ENCODE measurements at regions not wholly inside any gene's neighbourhood (a gene's known extent, or its start where the extent isn't known, plus 50 kb on each side); places are given as distances from the start of the nearest gene placed in this dataset.
"Not testable (repeated sequence)": the region's sequence is repeated elsewhere in the genome, so short reads cannot be mapped to it uniquely, and the experiment has no call there.

DNA sequence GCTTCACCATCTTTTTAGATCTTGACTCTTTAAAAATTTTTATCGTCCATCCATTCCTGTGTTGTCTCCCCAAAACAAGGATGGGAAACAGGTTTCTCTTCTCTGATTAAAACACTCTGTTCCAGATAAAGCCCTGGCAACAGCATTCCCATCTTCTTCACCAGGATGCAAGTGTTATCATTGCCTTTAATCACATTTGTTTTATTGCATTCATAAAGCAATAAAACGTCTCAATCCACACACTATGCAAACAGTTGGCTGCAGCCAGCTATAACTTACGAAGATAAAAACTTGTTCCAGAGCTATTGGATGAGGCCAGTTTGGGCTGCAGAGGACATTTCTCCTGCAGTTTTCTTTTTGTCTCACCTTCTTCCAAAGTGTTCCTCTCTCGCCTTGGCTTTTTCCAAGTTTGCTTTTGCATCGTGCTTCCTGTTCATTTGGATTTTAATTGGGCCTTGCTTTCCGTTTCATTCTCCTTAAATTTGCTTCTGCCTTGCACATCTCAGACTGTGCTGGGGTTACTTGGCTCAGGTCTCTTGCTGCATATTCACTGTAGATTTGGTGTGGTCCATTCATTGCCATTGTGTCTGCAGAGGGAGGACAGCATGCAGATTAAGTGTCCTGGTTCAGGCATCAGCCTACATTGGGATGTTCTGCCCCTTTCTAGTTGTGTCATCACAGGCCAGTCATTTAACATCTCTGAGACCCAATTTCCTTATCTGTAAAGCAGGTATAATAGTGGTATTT, 136.5 kb upstream of the LIFR start:
- H3K4me3 ChIP-seq (ENCODE audit: low read depth, low read length) = no peak overlapping the region
- in situ Hi-C loops (cut with HindIII; ENCODE audit: low pct_ligation_motif_present, low sequenced_read_pairs) = no loop called here
- H3K36me3 ChIP-seq (replicated peaks) = no peaks in the 10 kb centered on the region
- TF ChIP-seq, protein P1, sequence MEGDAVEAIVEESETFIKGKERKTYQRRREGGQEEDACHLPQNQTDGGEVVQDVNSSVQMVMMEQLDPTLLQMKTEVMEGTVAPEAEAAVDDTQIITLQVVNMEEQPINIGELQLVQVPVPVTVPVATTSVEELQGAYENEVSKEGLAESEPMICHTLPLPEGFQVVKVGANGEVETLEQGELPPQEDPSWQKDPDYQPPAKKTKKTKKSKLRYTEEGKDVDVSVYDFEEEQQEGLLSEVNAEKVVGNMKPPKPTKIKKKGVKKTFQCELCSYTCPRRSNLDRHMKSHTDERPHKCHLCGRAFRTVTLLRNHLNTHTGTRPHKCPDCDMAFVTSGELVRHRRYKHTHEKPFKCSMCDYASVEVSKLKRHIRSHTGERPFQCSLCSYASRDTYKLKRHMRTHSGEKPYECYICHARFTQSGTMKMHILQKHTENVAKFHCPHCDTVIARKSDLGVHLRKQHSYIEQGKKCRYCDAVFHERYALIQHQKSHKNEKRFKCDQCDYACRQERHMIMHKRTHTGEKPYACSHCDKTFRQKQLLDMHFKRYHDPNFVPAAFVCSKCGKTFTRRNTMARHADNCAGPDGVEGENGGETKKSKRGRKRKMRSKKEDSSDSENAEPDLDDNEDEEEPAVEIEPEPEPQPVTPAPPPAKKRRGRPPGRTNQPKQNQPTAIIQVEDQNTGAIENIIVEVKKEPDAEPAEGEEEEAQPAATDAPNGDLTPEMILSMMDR (IDR thresholded peaks at IDR 0.05; ENCODE audit: low read depth, low read length, missing control alignments) = no peak
- no peak for DNase-seq
- no peak overlapping the region for H3K27ac ChIP-seq
- H3K27me3 ChIP-seq (replicated peaks) = no peaks in the 10 kb centered on the region

DNA sequence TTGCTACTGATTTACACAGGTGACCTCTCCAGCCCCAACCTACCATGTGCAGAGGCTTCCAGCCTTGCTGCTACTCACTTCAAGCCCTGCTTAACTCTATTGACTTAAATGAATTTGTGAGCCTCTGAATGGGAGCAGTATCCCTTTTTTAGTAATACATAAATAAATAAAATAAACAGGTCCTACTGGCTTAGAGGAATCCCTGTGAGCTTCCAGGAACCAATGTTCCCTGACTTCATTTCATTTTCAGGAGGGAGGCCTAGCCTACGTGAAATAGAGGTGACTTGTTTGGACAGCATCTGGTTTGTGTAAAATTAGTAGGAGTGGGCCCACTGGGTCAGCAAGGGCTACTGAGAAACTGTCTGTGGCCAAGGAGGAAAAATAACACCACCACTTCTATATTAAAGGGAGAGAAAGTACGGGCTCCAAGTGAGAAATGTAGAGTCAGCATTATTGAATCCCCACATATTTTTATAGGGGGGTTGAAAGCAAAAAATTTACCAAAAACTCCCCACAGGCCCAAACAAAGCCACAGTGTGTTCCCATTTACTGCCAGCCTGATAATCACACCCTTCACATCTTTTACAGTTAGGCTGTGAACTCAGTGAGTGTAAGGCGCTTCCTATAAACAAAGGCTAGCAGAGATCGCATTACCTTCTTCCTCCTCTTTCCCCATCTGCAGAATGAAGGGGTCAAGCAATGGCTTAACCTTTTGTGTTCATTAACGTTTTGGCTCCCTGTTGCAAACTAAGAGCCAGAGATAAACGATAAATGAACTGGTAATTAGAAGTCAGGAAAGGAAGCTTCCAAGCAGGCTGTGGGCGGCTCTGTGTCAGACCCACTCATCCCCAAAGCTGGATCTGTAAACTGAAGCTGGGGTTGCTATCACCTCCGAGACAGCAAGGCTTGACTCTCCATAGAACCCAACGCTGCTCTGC, 138.8 kb upstream of the LIFR start:
- H3K27ac ChIP-seq = no peak overlapping the region
- TF ChIP-seq, protein P1 (IDR thresholded peaks at IDR 0.05; ENCODE audit: low read depth, low read length, missing control alignments) = no peak
- no peak overlapping the region for H3K4me3 ChIP-seq (ENCODE audit: low read depth, low read length)
- no peaks in the 10 kb centered on the region for H3K36me3 ChIP-seq (replicated peaks)
- DNase-seq = no peak
- in situ Hi-C loops (cut with HindIII; ENCODE audit: low pct_ligation_motif_present, low sequenced_read_pairs) = no loop called here
- H3K27me3 ChIP-seq (replicated peaks) = no peaks in the 10 kb centered on the region

DNA sequence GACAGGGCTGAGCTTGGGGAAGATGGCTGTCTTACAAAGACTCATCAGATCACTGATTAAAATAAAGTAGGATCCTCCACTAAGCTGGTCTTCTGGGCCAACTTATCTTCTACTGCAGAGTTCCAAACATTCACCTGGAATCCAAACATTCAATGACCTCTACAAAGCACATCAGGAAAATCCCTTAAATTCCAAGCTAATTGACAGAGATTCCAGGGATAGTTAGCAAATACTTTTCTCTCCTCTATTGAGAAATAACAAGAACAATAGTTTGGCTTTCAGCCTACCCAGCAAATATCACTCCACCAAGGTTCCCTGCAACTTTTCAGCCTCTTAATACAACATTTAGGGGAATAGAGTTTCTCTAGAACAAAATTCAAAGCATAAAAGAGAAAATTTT, 140.6 kb upstream of the LIFR start:
- no peak for DNase-seq
- TF ChIP-seq, protein P1 (IDR thresholded peaks at IDR 0.05; ENCODE audit: low read depth, low read length, missing control alignments) = no peak
- Histone ChIP-seq H3K36me3 (replicated peaks) (no peaks in the 10 kb centered on the region), H3K27ac (no peak overlapping the region), H3K27me3 (replicated peaks) (no peaks in the 10 kb centered on the region), H3K4me3 (ENCODE audit: low read depth, low read length) (no peak overlapping the region)
- in situ Hi-C loops (cut with HindIII; ENCODE audit: low pct_ligation_motif_present, low sequenced_read_pairs) = no loop called here

DNA sequence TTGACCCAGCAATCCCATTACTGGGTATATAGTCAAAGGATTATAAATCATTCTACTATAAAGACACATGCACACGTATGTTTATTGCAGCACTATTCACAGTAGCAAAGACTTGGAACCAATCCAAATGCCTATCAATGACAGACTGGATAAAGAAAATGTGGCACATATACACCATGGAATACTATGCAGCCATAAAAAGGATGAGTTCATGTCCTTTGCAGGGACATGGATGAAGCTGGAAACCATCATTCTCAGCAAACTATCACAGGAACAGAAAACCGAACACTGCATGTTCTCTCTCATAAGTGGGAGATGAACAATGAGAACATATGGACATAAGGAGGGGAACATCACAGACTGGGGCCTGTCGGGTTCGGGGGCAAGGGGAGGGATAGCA, 140.3 kb upstream of the OSMR start:
- H3K36me3 ChIP-seq (replicated peaks); in situ Hi-C loops (cut with HindIII; ENCODE audit: low pct_ligation_motif_present, low sequenced_read_pairs); H3K4me3 ChIP-seq (ENCODE audit: low read depth, low read length); H3K27me3 ChIP-seq (replicated peaks); H3K27ac ChIP-seq; DNase-seq: not testable (repeated sequence)

GRCh38 chr5:38706376-38706775, 139.4 kb upstream of the OSMR start:
- in situ Hi-C loops (cut with HindIII; ENCODE audit: low pct_ligation_motif_present, low sequenced_read_pairs) = no loop called here
- no peak overlapping the region for H3K4me3 ChIP-seq (ENCODE audit: low read depth, low read length)
- no peaks in the 10 kb centered on the region for H3K36me3 ChIP-seq (replicated peaks)
- DNase-seq = no peak
- TF ChIP-seq, protein P1 (IDR thresholded peaks at IDR 0.05; ENCODE audit: low read depth, low read length, missing control alignments) = no peak
- H3K27me3 ChIP-seq (replicated peaks) = no peaks in the 10 kb centered on the region
- H3K27ac ChIP-seq = no peak overlapping the region

All from brain microvascular endothelial cell (primary cell).